Smooth muscle cell (in vitro differentiated cells): ENCODE measurements at regions not wholly inside any gene's neighbourhood (a gene's known extent, or its start where the extent isn't known, plus 50 kb on each side); places are given as distances from the start of the nearest gene placed in this dataset.

Source experiments
- DNase-seq: peaks from one replicate; lab custom pipeline; 2025; ENCODE audit not compliant: unreplicated experiment; lab: John Stamatoyannopoulos, UW
- H2AFZ ChIP-seq: fragments of 200-600 bp; sonication (generic); 2 replicates; pipeline ENCODE4 v1.6.0; 2016; ENCODE audit warnings: antibody characterized with exemption, low read depth, mild to moderate bottlenecking
- H3F3A ChIP-seq: fragments of 200-600 bp; sonication (generic); 2 replicates; pipeline ENCODE4 v1.6.0; 2017; ENCODE audit warnings: antibody characterized with exemption, low read depth
- H3K27ac ChIP-seq: fragments of 200-600 bp; sonication (generic); 2 replicates; pipeline ENCODE4 v1.5.1; 2016; ENCODE audit warnings: low read depth, mild to moderate bottlenecking
- H3K27me3 ChIP-seq: fragments of 200-600 bp; sonication (generic); 2 replicates; pipeline ENCODE4 v1.6.1; 2016; ENCODE audit warnings: low read depth, mild to moderate bottlenecking
- H3K36me3 ChIP-seq: fragments of 200-600 bp; sonication (generic); 2 replicates; pipeline ENCODE4 v1.5.1; 2016; ENCODE audit warnings: low read depth
- H3K4me1 ChIP-seq: fragments of 200-600 bp; sonication (generic); 2 replicates; pipeline ENCODE4 v1.5.1; 2016; ENCODE audit warnings: low read depth
- H3K4me2 ChIP-seq: fragments of 200-600 bp; sonication (generic); 2 replicates; pipeline ENCODE4 v1.6.0; 2016; ENCODE audit warnings: mild to moderate bottlenecking
- H3K4me3 ChIP-seq: fragments of 200-600 bp; sonication (generic); 2 replicates; pipeline ENCODE4 v1.5.1; 2016; ENCODE audit warnings: mild to moderate bottlenecking
- H3K79me2 ChIP-seq: fragments of 200-600 bp; sonication (generic); 2 replicates; pipeline ENCODE4 v1.6.0; 2016; ENCODE audit warnings: low read depth, mild to moderate bottlenecking
- H3K9ac ChIP-seq: fragments of 200-600 bp; sonication (generic); 2 replicates; pipeline ENCODE4 v1.6.0; 2016; ENCODE audit warnings: low read depth
- H3K9me3 ChIP-seq: fragments of 200-600 bp; sonication (generic); replicated peaks from 2 replicates; pipeline ENCODE4 v1.5.1; 2016; ENCODE audit warnings: low read depth
- H4K20me1 ChIP-seq: fragments of 200-600 bp; sonication (generic); 2 replicates; pipeline ENCODE4 v1.6.0; 2016; ENCODE audit warnings: low read depth
- WGBS: methylation state at CpG from one replicate; pipeline ENCODE4 v1.1.7; 2016; ENCODE audit warnings: low lambda C conversion rate; 5-methylcytosine and 5-hydroxymethylcytosine counted together
- TF ChIP-seq, protein P1 (sequence below): fragments of 200-600 bp; sonication (generic); IDR thresholded peaks from 2 replicates; pipeline ENCODE4 v1.5.1; 2017; ENCODE audit warnings: borderline replicate concordance, mild to moderate bottlenecking, antibody characterized with exemption; ENCODE audit not compliant: insufficient read depth, poor library complexity, severe bottlenecking

DNA sequence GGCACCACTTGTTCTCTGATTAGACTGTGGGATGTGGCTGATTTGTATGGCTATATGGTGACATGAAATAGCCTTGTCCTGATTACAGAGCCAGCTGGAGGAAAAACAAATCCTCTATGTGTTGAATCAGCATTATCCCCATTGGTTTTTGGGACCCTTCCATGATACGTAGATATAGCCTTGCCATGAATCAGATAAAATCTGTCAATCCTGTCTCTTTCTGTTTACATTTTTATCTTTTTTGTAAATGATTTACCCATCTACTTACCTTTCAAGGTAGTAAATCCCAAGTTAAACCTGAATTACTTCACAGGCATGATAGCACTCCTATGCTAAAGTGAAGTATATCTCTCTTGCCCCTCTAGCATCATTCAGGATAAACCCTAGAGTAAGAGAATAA lies 789.3 kb downstream of the TMTC2 start:
- H3F3A ChIP-seq: no peaks in the 10 kb centered on the region
- H2AFZ ChIP-seq: no peak overlapping the region
- no peak for DNase-seq
- no peaks in the 10 kb centered on the region for H3K79me2 ChIP-seq
- no peak overlapping the region for H3K9ac ChIP-seq
- H3K27ac ChIP-seq: no peak overlapping the region
- H4K20me1 ChIP-seq: no peaks in the 10 kb centered on the region
- no peaks in the 10 kb centered on the region for H3K9me3 ChIP-seq
- no peaks in the 10 kb centered on the region for H3K27me3 ChIP-seq
- 85% methylated on average over 1 of the region's 1 CpG for WGBS
- TF ChIP-seq, protein P1, sequence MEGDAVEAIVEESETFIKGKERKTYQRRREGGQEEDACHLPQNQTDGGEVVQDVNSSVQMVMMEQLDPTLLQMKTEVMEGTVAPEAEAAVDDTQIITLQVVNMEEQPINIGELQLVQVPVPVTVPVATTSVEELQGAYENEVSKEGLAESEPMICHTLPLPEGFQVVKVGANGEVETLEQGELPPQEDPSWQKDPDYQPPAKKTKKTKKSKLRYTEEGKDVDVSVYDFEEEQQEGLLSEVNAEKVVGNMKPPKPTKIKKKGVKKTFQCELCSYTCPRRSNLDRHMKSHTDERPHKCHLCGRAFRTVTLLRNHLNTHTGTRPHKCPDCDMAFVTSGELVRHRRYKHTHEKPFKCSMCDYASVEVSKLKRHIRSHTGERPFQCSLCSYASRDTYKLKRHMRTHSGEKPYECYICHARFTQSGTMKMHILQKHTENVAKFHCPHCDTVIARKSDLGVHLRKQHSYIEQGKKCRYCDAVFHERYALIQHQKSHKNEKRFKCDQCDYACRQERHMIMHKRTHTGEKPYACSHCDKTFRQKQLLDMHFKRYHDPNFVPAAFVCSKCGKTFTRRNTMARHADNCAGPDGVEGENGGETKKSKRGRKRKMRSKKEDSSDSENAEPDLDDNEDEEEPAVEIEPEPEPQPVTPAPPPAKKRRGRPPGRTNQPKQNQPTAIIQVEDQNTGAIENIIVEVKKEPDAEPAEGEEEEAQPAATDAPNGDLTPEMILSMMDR: no peak
- H3K4me3 ChIP-seq: no peak overlapping the region
- no peak overlapping the region for H3K4me2 ChIP-seq
- no peaks in the 10 kb centered on the region for H3K4me1 ChIP-seq
- no peaks in the 10 kb centered on the region for H3K36me3 ChIP-seq

DNA sequence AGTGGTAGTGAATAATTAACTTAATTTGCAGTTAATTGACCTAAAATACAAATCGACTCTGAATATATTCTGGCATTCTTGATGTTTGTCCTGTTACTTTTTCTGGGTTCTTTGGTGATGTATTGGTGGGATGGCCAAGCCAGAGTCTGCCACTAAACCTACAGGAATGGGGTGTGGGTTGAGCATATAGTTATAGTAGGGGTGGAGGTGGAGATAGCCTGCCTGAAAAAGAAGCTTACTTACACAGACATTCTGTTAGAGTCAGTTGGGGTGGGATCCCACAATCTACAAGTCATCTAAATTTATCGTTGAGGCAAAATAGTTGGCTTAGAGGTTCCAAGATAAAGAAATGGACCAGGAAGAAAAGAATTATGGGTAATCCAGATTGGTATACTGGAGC lies 787.7 kb downstream of the TMTC2 start:
- Histone ChIP-seq H2AFZ (no peak overlapping the region), H3K4me2 (no peak overlapping the region), H3K9me3 (no peaks in the 10 kb centered on the region), H3K4me3 (no peak overlapping the region), H4K20me1 (no peaks in the 10 kb centered on the region), H3K36me3 (no peaks in the 10 kb centered on the region), H3K79me2 (no peaks in the 10 kb centered on the region), H3K27ac (no peak overlapping the region), H3K9ac (no peak overlapping the region), H3K27me3 (no peaks in the 10 kb centered on the region), H3K4me1 (no peaks in the 10 kb centered on the region), H3F3A (no peaks in the 10 kb centered on the region)
- TF ChIP-seq, protein P1: no peak
- 94% methylated on average over 2 of the region's 2 CpGs for WGBS
- no peak for DNase-seq

DNA sequence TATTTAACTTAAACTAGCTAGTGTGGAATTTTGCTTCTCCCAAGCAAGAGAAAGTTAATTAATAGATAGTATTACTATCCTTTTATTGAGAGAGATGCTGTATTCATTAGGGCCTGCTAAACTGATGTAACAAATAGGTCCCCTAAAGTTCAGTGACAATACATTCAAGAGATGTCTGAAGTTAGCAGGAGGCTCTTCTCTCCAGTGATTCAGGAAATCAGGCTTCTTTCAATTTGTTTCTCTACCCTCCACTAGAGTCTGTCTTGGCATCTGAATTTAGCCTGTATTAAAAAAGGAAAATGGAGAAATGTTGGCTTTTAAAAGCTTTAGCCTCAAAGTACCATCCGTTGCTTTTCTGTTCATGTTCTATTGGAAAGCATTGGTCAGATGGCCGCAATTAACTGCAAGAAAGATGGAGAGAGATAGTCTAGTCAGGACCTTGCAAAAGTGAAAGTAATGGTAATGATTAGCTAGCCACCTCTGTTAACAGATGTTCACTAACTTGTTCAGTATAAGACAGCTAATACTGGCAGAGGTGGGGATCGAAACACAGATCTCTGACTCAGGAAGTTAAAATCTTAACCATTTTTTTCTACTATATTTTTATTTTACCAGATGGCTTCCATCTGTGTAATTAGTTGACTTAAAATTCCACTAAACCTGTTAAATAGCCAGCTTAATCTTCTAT lies 786.8 kb downstream of the TMTC2 start:
- Histone ChIP-seq H3K4me2 (no peak overlapping the region), H3K9ac (no peak overlapping the region), H3K4me1 (no peaks in the 10 kb centered on the region), H3K79me2 (no peaks in the 10 kb centered on the region), H3F3A (no peaks in the 10 kb centered on the region), H3K27me3 (no peaks in the 10 kb centered on the region), H3K9me3 (no peaks in the 10 kb centered on the region), H3K27ac (no peak overlapping the region), H3K36me3 (no peaks in the 10 kb centered on the region), H3K4me3 (no peak overlapping the region), H2AFZ (no peak overlapping the region), H4K20me1 (no peaks in the 10 kb centered on the region)
- TF ChIP-seq, protein P1: no peak
- 63% methylated on average over 3 of the region's 3 CpGs for WGBS
- DNase-seq: no peak

DNA sequence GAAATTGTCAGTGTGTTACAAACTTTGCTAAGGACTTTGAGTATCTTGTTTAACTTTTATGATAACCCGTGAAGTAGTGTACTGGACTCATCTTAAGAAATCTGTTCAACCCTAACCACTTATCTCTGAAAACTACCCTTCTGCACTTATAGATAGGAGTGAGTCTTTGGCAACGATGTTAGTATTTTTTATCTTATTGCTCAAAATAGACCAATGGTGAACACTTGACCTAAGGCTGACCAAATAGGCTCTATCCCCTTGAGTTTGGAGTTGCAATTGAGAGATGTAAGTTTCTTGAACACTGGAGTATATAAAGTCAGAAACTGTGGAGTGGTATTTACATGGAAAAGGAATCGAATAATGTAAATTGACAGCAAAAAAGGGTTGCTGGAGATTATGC lies 786.1 kb downstream of the TMTC2 start:
- Histone ChIP-seq H3K27ac (no peak overlapping the region), H3K9ac (no peak overlapping the region), H3K27me3 (no peaks in the 10 kb centered on the region), H3K4me1 (no peaks in the 10 kb centered on the region), H2AFZ (no peak overlapping the region), H3F3A (no peaks in the 10 kb centered on the region), H3K9me3 (no peaks in the 10 kb centered on the region), H3K4me3 (no peak overlapping the region), H4K20me1 (no peaks in the 10 kb centered on the region), H3K36me3 (no peaks in the 10 kb centered on the region), H3K4me2 (no peak overlapping the region), H3K79me2 (no peaks in the 10 kb centered on the region)
- DNase-seq: no peak
- TF ChIP-seq, protein P1: no peak
- 90% methylated on average over 3 of the region's 3 CpGs for WGBS
